ENCODE measurements at regions not wholly inside any gene's neighbourhood (a gene's known extent, or its start where the extent isn't known, plus 50 kb on each side); places are given as distances from the start of the nearest gene placed in this dataset.

- TF ChIP-seq, protein P1, sequence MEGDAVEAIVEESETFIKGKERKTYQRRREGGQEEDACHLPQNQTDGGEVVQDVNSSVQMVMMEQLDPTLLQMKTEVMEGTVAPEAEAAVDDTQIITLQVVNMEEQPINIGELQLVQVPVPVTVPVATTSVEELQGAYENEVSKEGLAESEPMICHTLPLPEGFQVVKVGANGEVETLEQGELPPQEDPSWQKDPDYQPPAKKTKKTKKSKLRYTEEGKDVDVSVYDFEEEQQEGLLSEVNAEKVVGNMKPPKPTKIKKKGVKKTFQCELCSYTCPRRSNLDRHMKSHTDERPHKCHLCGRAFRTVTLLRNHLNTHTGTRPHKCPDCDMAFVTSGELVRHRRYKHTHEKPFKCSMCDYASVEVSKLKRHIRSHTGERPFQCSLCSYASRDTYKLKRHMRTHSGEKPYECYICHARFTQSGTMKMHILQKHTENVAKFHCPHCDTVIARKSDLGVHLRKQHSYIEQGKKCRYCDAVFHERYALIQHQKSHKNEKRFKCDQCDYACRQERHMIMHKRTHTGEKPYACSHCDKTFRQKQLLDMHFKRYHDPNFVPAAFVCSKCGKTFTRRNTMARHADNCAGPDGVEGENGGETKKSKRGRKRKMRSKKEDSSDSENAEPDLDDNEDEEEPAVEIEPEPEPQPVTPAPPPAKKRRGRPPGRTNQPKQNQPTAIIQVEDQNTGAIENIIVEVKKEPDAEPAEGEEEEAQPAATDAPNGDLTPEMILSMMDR (IDR thresholded peaks at IDR 0.05), result no peak
- TF ChIP-seq EZH2phosphoT487 (IDR thresholded peaks at IDR 0.05), result no peak
These were observed 128.7 kb downstream of the ELAPOR2 start for GRCh38 chr7:86930554-86931307.
